Activated CD8-positive, alpha-beta T cell treated with anti-CD3 and anti-CD28 coated beads, Interleukin-2, amount 10 ng/mL, durations not matched to agents 7 days and 5 days (primary cell): ENCODE measurements at regions not wholly inside any gene's neighbourhood (a gene's known extent, or its start where the extent isn't known, plus 50 kb on each side); places are given as distances from the start of the nearest gene placed in this dataset.
A peak's percentile ranks its signal among the peaks of the same experiment; 100 is the strongest.

Source experiments
- ATAC-seq: fragments of 150-1000 bp; cut with Tn5 transposase; one replicate; pipeline ENCODE4 v1.10.0; 2021; ENCODE audit warnings: moderate library complexity
- CTCF ChIA-PET: fragments of 350-600 bp; sonication (Branson Sonifier 250); formaldehyde crosslinking; loops from one replicate; lab custom pipeline; 2021; ENCODE audit warnings: antibody characterized with exemption; lab: Charles Lee
- POLR2A ChIA-PET: fragments of 350-600 bp; sonication (Branson Sonifier 250); formaldehyde crosslinking; loops from one replicate; lab custom pipeline; 2021; ENCODE audit warnings: antibody characterized with exemption; lab: Charles Lee
- DNase-seq: peaks from one replicate; pipeline ENCODE4 v3.0.0-alpha.2; 2020
- H3K27ac Mint-ChIP-seq: one replicate; pipeline ENCODE4 v1.8.0; 2021; ENCODE audit warnings: mild to moderate bottlenecking, mixed read lengths
- H3K27me3 Mint-ChIP-seq: one replicate; pipeline ENCODE4 v1.8.0; 2021; ENCODE audit warnings: low read depth, mixed read lengths
- H3K36me3 Mint-ChIP-seq: one replicate; pipeline ENCODE4 v1.8.0; 2021; ENCODE audit warnings: low read depth, mixed read lengths
- H3K4me1 Mint-ChIP-seq: one replicate; pipeline ENCODE4 v1.8.0; 2021; ENCODE audit warnings: low read depth, mixed read lengths
- H3K4me3 Mint-ChIP-seq: one replicate; pipeline ENCODE4 v1.8.0; 2021; ENCODE audit warnings: mild to moderate bottlenecking, mixed read lengths
- H3K9me3 Mint-ChIP-seq: one replicate; pipeline ENCODE4 v1.8.0; 2022; ENCODE audit warnings: mixed read lengths; ENCODE audit not compliant: insufficient read depth

DNA sequence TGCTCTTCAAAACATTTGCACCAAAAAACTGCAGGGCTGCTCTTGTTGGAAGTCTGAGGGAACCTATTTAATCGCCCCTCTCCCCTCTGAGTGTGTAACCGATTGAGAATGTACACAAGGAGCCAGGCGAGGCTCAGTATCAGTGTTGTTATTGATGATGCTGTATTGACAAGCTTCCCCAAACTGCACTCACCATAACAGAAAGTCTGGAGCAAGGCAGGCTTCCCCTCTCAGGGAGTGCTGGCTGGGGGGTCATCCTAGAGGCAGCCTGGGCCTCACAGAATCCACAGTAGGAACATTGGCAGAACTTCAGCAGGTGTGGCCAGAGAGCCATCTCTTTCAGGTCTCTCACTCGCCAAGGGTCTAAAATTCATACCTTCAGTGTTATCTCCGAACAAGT lies 58.1 kb upstream of the TUNAR start:
- Mint-ChIP-seq H3K4me1 (no peaks in the 10 kb centered on the region), H3K9me3 (no peaks in the 10 kb centered on the region), H3K27me3 (peaks cover 30% of the 10 kb centered on the region), H3K27ac (no peak overlapping the region), H3K4me3 (no peak overlapping the region), H3K36me3 (no peaks in the 10 kb centered on the region)
- DNase-seq (no peak), ATAC-seq (no peak)
- POLR2A ChIA-PET: no interaction called here
- CTCF ChIA-PET: no interaction called here

DNA sequence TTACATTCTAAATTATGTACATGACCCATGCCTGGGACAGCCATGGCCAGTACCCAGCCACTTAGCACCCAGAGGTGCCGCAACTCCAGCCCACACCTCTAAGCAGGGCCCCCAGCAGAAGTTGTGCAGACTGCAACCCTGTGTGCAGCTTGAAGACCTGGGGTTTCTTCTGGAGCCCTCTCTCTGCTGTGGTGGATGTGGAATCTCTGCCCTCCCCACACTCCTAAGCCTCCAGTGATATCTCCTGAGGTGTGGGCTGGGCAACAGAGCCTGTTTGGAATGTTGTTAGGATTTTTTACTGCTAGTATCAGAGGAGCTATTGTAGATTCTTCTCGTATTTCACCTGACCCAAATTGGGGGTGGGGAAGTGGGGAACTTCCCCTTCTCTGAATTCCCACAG lies 59.4 kb upstream of the TUNAR start:
- ChIA-PET CTCF (no interaction called here), POLR2A (no interaction called here)
- Mint-ChIP-seq H3K27me3 (peaks cover 21% of the 10 kb centered on the region), H3K4me3 (no peak overlapping the region), H3K27ac (no peak overlapping the region), H3K36me3 (no peaks in the 10 kb centered on the region), H3K9me3 (no peaks in the 10 kb centered on the region), H3K4me1 (no peaks in the 10 kb centered on the region)
- DNase-seq: no peak
- no peak for ATAC-seq

DNA sequence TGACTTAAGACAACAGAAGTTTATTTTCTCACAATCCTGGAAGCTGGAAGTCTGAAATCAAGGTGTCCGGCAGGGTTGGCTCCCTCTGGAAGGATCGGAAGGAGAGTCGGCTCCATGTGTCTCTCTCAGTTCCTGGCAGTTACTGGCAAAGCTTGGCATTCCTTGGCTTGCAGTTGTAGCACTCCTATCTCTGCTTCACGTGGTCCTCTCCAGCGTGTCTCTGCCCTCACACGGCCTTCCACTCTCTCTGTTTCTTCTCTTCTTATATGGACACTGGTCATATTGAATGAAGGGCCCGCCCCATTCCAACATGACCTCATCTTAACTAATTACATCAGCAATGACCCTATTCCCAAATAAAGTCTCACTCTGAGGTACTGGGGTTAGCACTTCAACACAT lies 60.1 kb upstream of the TUNAR start:
- ChIA-PET POLR2A (no interaction called here), CTCF (no interaction called here)
- DNase-seq (no peak), ATAC-seq (no peak)
- no peak overlapping the region for H3K4me3 Mint-ChIP-seq
- H3K27me3 Mint-ChIP-seq: peaks cover 18% of the 10 kb centered on the region
- H3K9me3 Mint-ChIP-seq: no peaks in the 10 kb centered on the region
- H3K27ac Mint-ChIP-seq: no peak overlapping the region
- no peaks in the 10 kb centered on the region for H3K36me3 Mint-ChIP-seq
- H3K4me1 Mint-ChIP-seq: no peaks in the 10 kb centered on the region

DNA sequence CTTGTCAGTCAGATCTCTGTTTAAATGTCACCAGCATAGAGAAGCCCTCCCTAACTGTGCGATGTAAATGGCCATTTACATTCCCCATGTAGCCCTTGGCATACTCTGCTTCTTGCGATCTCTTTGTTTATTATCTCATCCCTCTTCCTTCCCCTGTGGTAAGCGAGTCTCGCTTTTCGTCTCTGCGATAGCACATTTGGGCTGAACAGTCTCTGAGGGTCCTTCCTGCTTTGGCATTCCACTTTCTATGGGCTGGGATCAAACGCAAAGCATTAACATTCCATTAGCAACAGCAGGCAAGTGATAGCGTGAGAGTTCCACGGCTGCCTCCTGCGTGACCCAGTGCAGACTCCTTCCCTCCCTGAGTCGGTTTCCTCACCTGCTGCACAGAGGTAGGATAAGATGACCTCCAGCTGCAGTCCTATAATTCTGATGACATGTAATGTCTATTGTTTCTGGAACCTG lies 61.4 kb upstream of the TUNAR start:
- Mint-ChIP-seq H3K4me3 (no peak overlapping the region), H3K4me1 (no peaks in the 10 kb centered on the region), H3K27ac (no peak overlapping the region), H3K36me3 (no peaks in the 10 kb centered on the region), H3K9me3 (no peaks in the 10 kb centered on the region), H3K27me3 (peaks cover 12% of the 10 kb centered on the region)
- ATAC-seq (no peak), DNase-seq (no peak)
- ChIA-PET CTCF (no interaction called here), POLR2A (no interaction called here)

DNA sequence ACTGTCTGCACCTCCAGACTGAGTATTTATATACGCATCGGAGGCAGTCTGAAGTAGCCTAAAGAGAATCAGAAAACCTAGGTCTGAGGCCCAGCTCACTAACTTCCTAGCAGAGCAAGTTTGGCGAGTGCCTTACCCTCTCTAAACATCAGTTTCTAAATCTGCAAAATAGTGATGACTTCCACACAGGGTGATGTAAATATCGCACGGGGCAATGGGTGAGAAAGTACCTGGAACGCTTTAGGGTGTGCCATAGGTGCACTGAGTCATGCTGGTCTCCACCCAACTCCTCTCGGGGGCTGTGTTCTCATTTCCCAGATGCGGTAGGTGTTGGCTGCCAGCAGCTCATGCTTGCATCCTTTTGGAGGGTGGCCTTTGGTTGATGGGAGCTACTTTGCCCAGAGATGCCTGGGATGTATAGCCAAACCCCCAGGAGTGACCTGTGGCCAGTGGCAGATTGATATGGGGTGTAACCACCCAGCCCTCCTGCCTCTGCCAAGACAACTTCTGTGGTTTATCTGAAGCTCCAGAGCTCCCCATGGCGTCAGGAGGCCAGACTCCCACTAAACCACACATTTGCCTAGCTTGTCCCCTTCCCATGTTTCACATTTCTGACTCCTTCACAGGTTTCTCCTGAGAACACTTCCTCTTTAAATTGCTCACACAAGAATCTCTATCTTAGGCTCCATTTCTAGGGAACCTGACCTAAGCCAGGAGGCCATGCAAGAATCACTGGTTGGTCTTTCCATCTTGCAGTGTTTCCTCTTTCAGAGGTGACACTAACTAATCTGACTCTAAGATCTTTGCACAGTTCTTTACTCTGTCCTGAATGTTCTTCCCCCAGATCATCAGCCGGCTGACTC lies 62.0 kb upstream of the TUNAR start:
- ChIA-PET POLR2A (no interaction called here), CTCF (no interaction called here)
- no peaks in the 10 kb centered on the region for H3K36me3 Mint-ChIP-seq

DNA sequence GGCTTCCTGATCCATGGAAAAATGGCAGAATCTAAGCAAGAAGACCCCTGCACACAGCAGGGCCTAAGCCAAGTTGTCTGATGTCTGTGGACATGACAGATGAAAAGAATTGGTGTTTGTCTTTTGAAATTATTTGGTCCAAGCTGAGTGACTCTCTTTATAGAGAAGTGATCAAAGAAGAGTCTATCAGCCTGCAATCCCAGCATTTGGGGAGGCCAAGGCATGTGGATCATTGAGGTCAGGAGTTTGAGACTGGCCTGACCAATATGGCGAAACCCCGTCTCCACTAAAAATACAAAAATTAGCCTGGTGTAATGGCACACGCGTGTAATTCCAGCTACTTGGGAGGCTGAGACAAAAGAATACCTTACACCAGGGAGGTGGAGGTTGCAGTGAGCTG lies 64.8 kb upstream of the TUNAR start:
- DNase-seq (no peak), ATAC-seq (no peak)
- ChIA-PET CTCF (no interaction called here), POLR2A (no interaction called here)
- no peak overlapping the region for H3K4me3 Mint-ChIP-seq
- no peaks in the 10 kb centered on the region for H3K9me3 Mint-ChIP-seq
- H3K27me3 Mint-ChIP-seq: peaks cover 4% of the 10 kb centered on the region
- no peaks in the 10 kb centered on the region for H3K4me1 Mint-ChIP-seq
- H3K36me3 Mint-ChIP-seq: no peaks in the 10 kb centered on the region
- H3K27ac Mint-ChIP-seq: no peak overlapping the region

More for the DNA sequence above, 62.0 kb upstream of the TUNAR start:
- Mint-ChIP-seq H3K27ac (no peak overlapping the region), H3K9me3 (no peaks in the 10 kb centered on the region), H3K27me3 (peaks cover 7% of the 10 kb centered on the region), H3K4me1 (no peaks in the 10 kb centered on the region), H3K4me3 (no peak overlapping the region)
- no peak for ATAC-seq
- no peak for DNase-seq

DNA sequence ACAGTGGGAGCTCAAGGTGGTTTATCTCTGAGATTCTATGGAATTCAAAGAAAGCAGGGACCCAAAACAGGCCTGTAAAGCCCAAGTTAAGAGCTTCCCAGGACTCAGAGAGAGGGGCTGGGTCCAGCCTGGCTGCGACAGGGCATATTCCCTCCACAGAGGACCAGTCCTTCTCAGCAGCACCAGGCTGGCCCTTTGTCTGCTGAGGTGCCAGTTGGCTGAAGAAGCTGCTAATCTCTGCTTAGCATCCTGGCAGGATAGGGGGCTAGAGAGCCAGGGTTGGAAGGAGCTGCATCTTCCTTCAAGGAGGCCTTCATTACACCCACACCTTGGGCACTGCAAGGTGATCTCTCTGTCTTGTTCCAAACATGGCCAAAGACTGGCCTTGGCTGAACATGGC lies 68.3 kb upstream of the TUNAR start:
- CTCF ChIA-PET: no interaction called here

DNA sequence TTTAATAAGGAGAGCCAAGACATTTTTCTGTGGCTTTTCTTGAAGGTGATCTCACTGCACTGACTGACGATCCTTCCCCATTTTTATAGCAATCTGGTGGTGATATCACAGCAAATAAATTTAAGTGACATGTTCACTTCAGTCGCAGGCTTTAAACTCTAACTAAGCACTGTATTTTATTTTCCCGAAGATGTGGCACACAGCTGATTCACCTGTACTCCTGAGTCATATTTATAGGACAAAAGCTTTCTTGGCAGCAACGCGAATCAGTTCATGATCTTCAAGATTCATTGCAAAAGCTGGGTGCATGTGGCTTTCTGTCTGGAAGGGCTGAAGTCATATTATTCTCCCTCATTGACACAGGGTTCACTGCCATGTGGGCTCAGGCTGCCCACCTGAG lies 79.8 kb upstream of the TUNAR start:
- POLR2A ChIA-PET: no interaction called here
- Mint-ChIP-seq H3K9me3 (no peaks in the 10 kb centered on the region), H3K4me3 (no peak overlapping the region), H3K27me3 (peaks cover 2% of the 10 kb centered on the region), H3K36me3 (no peaks in the 10 kb centered on the region), H3K27ac (no peak overlapping the region), H3K4me1 (no peaks in the 10 kb centered on the region)
- ATAC-seq (no peak), DNase-seq (no peak)
- CTCF ChIA-PET: no interaction called here

More for the DNA sequence above, 68.3 kb upstream of the TUNAR start:
- H3K27me3 Mint-ChIP-seq: no peaks in the 10 kb centered on the region
- no peaks in the 10 kb centered on the region for H3K4me1 Mint-ChIP-seq
- ATAC-seq (no peak), DNase-seq (no peak)
- POLR2A ChIA-PET: no interaction called here
- no peaks in the 10 kb centered on the region for H3K36me3 Mint-ChIP-seq
- peaks cover 8% of the 10 kb centered on the region for H3K9me3 Mint-ChIP-seq
- H3K27ac Mint-ChIP-seq: no peak overlapping the region
- H3K4me3 Mint-ChIP-seq: no peak overlapping the region

DNA sequence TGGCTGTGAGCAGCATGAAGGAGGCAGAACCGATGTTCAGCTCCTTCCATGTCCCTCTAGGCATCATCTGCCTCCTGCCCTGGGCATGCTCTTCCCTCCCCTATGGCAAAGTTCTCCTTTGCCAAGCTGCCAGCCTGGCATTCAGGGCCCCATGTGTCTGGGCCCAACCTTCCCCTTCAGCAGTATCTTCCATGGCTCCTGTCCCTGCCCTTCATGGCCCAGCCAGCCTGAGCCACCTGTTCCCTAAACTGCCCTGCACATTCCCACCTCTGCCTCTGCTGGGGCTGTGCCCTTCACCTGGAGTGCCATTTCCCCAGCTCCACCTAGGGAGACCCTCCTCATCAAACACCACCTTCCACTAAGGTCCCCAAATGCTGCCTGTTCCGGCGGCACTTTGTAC lies 74.0 kb upstream of the TCL1A start:
- H3K36me3 Mint-ChIP-seq: no peaks in the 10 kb centered on the region
- no peak for DNase-seq
- no peak overlapping the region for H3K27ac Mint-ChIP-seq
- ChIA-PET CTCF (no interaction called here), POLR2A (no interaction called here)
- no peaks in the 10 kb centered on the region for H3K27me3 Mint-ChIP-seq
- H3K4me3 Mint-ChIP-seq: no peak overlapping the region
- no peaks in the 10 kb centered on the region for H3K4me1 Mint-ChIP-seq
- ATAC-seq: no peak
- H3K9me3 Mint-ChIP-seq: no peaks in the 10 kb centered on the region

DNA sequence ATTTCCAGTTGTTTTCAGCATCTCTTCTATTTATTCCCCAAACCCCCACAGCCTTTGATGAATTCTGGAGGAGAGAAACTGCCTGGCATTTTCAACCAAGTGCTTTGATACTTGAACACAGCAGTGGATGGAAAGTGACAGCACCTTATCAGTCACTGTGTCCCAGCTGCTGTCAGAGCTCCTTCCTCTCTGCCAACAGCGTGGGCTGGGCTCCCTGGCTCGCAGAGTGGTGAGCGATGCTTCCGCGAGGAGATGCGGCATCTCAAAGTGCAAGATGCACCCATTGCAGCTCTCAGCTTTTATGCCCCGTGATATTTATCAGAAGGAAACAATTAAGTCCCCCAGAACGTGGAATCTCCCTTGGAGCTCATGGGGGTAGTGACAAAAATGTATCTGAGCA lies 72.6 kb upstream of the TCL1A start:
- no peak overlapping the region for H3K27ac Mint-ChIP-seq
- ChIA-PET POLR2A (no interaction called here), CTCF (no interaction called here)
- DNase-seq (no peak), ATAC-seq (no peak)
- H3K36me3 Mint-ChIP-seq: no peaks in the 10 kb centered on the region
- no peaks in the 10 kb centered on the region for H3K9me3 Mint-ChIP-seq
- H3K4me3 Mint-ChIP-seq: no peak overlapping the region
- no peaks in the 10 kb centered on the region for H3K4me1 Mint-ChIP-seq
- no peaks in the 10 kb centered on the region for H3K27me3 Mint-ChIP-seq

DNA sequence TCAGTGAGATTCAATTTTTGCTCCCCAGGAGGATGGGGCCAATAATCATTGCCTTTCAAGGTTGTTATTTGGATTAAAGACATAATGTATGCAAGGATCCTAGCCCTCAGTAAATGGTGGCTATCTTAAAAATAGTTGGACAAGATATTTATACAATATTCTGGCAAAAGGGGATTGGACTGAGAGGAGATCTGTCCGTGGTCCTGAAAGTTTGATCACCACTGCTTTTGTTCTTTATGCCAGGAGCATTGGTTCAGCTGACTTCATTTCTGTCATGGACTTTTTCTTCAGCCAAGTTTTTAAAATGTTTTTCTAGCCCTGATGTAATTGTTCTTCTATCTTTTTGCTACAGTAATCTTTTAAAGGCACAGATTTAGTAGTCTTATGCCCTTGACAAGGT lies 70.2 kb upstream of the TCL1A start:
- Mint-ChIP-seq H3K27ac (no peak overlapping the region), H3K9me3 (no peaks in the 10 kb centered on the region), H3K27me3 (no peaks in the 10 kb centered on the region), H3K36me3 (no peaks in the 10 kb centered on the region), H3K4me3 (no peak overlapping the region), H3K4me1 (no peaks in the 10 kb centered on the region)
- POLR2A ChIA-PET: no interaction called here
- DNase-seq (peak; percentile 34), ATAC-seq (no peak)
- CTCF ChIA-PET: no interaction called here

DNA sequence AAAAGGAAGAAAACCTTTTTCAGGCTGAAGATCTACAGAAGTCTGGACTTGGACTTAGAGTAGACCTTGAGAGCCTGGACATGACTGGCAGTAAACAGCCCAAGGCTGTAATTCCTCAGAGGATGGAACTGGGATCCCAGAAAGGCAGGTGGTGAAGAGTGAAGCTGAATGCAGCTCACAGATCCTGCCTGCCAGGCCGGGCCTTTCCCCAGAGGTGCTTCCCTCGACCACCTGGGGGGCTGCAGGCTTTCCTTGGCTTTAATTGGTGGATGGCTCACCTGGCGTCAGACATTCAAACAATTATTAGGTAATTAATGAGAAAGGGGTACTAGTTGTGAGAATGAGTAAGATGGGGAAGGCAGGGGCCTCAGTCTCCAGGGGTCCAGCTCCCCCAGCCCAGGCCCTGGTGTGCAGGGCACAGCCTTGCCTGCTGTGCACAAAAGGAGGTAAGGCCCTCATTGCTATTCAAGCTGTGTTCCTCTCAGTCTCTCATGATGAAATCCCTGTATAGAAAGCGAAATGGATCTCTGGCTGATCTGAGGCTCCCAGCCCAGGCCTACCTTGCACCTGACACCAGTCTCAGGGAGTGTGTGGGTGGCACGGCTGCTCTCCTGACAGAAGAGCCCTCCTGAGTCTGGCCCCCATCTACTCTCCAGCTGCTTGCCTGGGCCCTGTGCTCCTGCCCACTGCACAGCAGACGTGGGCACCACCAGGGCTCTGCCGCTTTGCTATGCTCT lies 63.0 kb upstream of the TCL1A start:
- no peaks in the 10 kb centered on the region for H3K36me3 Mint-ChIP-seq
- no peaks in the 10 kb centered on the region for H3K9me3 Mint-ChIP-seq
- CTCF ChIA-PET: interaction anchor here (0.6 kb wide), 1 partner anchor 80 kb away, joined by 3 read pairs; no protein-coding TSS in a partner anchor
- no peak overlapping the region for H3K27ac Mint-ChIP-seq
- POLR2A ChIA-PET: no interaction called here
- no peak overlapping the region for H3K4me3 Mint-ChIP-seq
- DNase-seq (no peak), ATAC-seq (no peak)
- H3K27me3 Mint-ChIP-seq: no peaks in the 10 kb centered on the region
- no peaks in the 10 kb centered on the region for H3K4me1 Mint-ChIP-seq
